Stimulated activated CD4-positive, alpha-beta T cell treated with anti-CD3 and anti-CD28 coated beads, Interleukin-4, amount 100 ng/mL, for 4 hours (primary cell): ENCODE measurements at regions not wholly inside any gene's neighbourhood (a gene's known extent, or its start where the extent isn't known, plus 50 kb on each side); places are given as distances from the start of the nearest gene placed in this dataset.

ENCODE experiments used
- DNase-seq, 2 experiments: peaks; one replicate each; pipeline ENCODE4 v3.0.0-alpha.2; 2020

GRCh38 chr13:84528408-84529070 lies 646.3 kb upstream of the SLITRK1 start:
- no peak for DNase-seq

- no peak for DNase-seq
Measured at GRCh38 chr13:84525865-84526264, 643.6 kb upstream of the SLITRK1 start.

- no peak for DNase-seq
Measured at GRCh38 chr13:84524586-84524985, 642.3 kb upstream of the SLITRK1 start.

- DNase-seq: no peak
Measured at GRCh38 chr13:84500016-84500415, 617.7 kb upstream of the SLITRK1 start.

- DNase-seq: no peak
Measured at GRCh38 chr13:84497613-84498012, 615.3 kb upstream of the SLITRK1 start.

- no peak for DNase-seq
Measured at GRCh38 chr13:84491952-84492351, 609.7 kb upstream of the SLITRK1 start.

- DNase-seq: no peak
Measured at GRCh38 chr13:84487752-84488151, 605.5 kb upstream of the SLITRK1 start.

- DNase-seq: no peak
Measured at GRCh38 chr13:84481958-84482357, 599.7 kb upstream of the SLITRK1 start.

GRCh38 chr13:84479656-84480055 lies 597.4 kb upstream of the SLITRK1 start:
- no peak for DNase-seq

GRCh38 chr13:84470528-84470927 lies 588.3 kb upstream of the SLITRK1 start:
- no peak for DNase-seq

GRCh38 chr13:84466461-84466860 lies 584.2 kb upstream of the SLITRK1 start:
- DNase-seq: no peak

- no peak for DNase-seq
Measured at GRCh38 chr13:84460989-84461388, 578.7 kb upstream of the SLITRK1 start.

GRCh38 chr13:84455143-84455905 lies 573.0 kb upstream of the SLITRK1 start:
- DNase-seq: no peak

- no peak for DNase-seq
Measured at GRCh38 chr13:84447640-84447978, 565.3 kb upstream of the SLITRK1 start.

GRCh38 chr13:84446972-84447639 lies 564.8 kb upstream of the SLITRK1 start:
- no peak for DNase-seq

- DNase-seq: no peak
Measured at GRCh38 chr13:84445776-84446175, 563.5 kb upstream of the SLITRK1 start.

- no peak for DNase-seq
Measured at GRCh38 chr13:84443463-84443862, 561.2 kb upstream of the SLITRK1 start.

GRCh38 chr13:84439108-84439507 lies 556.8 kb upstream of the SLITRK1 start:
- DNase-seq: no peak

GRCh38 chr13:84433024-84433423 lies 550.8 kb upstream of the SLITRK1 start:
- no peak for DNase-seq

- no peak for DNase-seq
Measured at GRCh38 chr13:84431646-84432045, 549.4 kb upstream of the SLITRK1 start.

- DNase-seq: no peak
Measured at GRCh38 chr13:84430446-84430845, 548.2 kb upstream of the SLITRK1 start.

GRCh38 chr13:84430015-84430414 lies 547.7 kb upstream of the SLITRK1 start:
- no peak for DNase-seq

GRCh38 chr13:84418041-84418440 lies 535.8 kb upstream of the SLITRK1 start:
- no peak for DNase-seq

- no peak for DNase-seq
Measured at GRCh38 chr13:84417416-84417815, 535.1 kb upstream of the SLITRK1 start.
